Tibial nerve (tissue), 3 donors: ENCODE measurements at regions not wholly inside any gene's neighbourhood (a gene's known extent, or its start where the extent isn't known, plus 50 kb on each side); places are given as distances from the start of the nearest gene placed in this dataset.

Source experiments
- CTCF ChIP-seq, 5 experiments: fragments of 200-600 bp in 3 of 5; fragments of 450-650 bp in 2 of 5; sonication (generic) in 3 of 5; IDR thresholded peaks; one replicate each; pipeline ENCODE4 v1.5.1; 2016 to 2019; ENCODE audit warnings: antibody characterized with exemption in 5 of 5, mild to moderate bottlenecking in 3 of 5, moderate library complexity in 2 of 5
- POLR2A ChIP-seq, 2 donors: fragments of 450-650 bp; IDR thresholded peaks; one replicate each; pipeline ENCODE4 v1.6.1; 2017; ENCODE audit warnings: antibody characterized with exemption in 2 of 2, mild to moderate bottlenecking in 2 of 2, moderate library complexity in 2 of 2

DNA sequence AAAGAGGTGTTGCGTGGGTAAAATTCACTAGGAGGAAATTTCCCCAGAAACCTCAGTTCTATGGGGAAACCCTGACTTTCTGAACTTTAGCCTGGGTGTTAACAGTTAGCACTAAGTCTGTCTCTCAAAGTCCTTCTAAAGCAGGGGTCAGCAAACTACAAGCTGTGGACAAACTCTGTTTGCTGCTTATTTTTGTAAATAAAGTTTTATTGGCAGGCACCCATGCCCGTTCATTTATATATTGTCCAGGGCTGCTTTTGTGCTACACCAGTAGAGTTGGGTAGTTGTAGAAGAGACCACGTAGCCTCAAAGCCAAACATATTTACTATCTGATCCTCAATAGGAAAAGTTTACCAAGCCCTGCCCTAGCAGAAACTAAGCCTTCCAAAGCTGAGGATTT, 159.7 kb downstream of the USP31 start:
- TF ChIP-seq CTCF (IDR thresholded peaks at IDR 0.05) (no peak), POLR2A (IDR thresholded peaks at IDR 0.05) (no peak)
